RWPE1 (cell line): ENCODE measurements at regions not wholly inside any gene's neighbourhood (a gene's known extent, or its start where the extent isn't known, plus 50 kb on each side); places are given as distances from the start of the nearest gene placed in this dataset.

ENCODE experiments used
- CTCF ChIA-PET: fragments of 350-600 bp; sonication (Branson Sonifier 250); formaldehyde crosslinking; extraction: SDS; loops from one replicate; lab custom pipeline; 2021; lab: Yijun Ruan, JAX
- POLR2A ChIA-PET: fragments of 400-600 bp; formaldehyde crosslinking; extraction: SDS; loops from one replicate; lab custom pipeline; 2020; ENCODE audit warnings: antibody characterized with exemption; ENCODE audit not compliant: low non-redundant PET; lab: Yijun Ruan, JAX
- DNase-seq: peaks from one replicate; pipeline ENCODE4 v3.0.0; 2012; ENCODE audit warnings: low spot score
- H3K27ac ChIP-seq: fragments of 450-650 bp; 2 replicates; pipeline ENCODE4 v1.5.1; 2017
- TF ChIP-seq, protein P1 (sequence below): fragments of 450-650 bp; conservative IDR thresholded peaks from 2 replicates; pipeline ENCODE4 v1.5.1; 2017; ENCODE audit warnings: low read depth, mild to moderate bottlenecking

- DNase-seq, result no peak
- H3K27ac ChIP-seq, result no peak overlapping the region
- ChIA-PET CTCF (no interaction called here), POLR2A (no interaction called here)
- TF ChIP-seq, protein P1, sequence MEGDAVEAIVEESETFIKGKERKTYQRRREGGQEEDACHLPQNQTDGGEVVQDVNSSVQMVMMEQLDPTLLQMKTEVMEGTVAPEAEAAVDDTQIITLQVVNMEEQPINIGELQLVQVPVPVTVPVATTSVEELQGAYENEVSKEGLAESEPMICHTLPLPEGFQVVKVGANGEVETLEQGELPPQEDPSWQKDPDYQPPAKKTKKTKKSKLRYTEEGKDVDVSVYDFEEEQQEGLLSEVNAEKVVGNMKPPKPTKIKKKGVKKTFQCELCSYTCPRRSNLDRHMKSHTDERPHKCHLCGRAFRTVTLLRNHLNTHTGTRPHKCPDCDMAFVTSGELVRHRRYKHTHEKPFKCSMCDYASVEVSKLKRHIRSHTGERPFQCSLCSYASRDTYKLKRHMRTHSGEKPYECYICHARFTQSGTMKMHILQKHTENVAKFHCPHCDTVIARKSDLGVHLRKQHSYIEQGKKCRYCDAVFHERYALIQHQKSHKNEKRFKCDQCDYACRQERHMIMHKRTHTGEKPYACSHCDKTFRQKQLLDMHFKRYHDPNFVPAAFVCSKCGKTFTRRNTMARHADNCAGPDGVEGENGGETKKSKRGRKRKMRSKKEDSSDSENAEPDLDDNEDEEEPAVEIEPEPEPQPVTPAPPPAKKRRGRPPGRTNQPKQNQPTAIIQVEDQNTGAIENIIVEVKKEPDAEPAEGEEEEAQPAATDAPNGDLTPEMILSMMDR, result no peak
Observed at GRCh38 chr7:53087274-53087673, 51.8 kb downstream of the POM121L12 start.

- DNase-seq, result no peak
- TF ChIP-seq, protein P1, result no peak
- CTCF ChIA-PET, result no interaction called here
Observed at GRCh38 chr7:53094191-53094590, 58.8 kb downstream of the POM121L12 start.

DNA sequence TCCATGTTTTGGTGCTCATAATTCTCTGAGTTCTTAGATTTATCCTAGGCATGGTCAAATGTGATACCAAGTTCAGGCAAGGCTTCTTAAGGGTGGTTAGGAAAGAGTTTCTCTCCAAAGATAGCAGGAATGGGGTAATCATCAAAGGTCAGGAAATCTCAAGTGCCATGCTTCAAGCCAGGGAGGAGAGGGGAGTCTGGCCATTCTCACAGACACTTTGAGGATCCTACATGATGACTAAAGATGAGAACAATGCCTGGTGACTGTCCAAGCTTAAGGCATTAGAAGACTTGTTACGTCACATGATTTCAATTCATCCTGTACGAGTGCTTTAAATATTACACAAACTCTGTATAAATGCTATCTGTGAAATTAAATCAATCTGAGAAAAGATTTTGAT lies 59.4 kb downstream of the POM121L12 start:
- no peak overlapping the region for H3K27ac ChIP-seq
- TF ChIP-seq, protein P1, result no peak
- ChIA-PET POLR2A (no interaction called here), CTCF (no interaction called here)
- DNase-seq, result no peak

More at GRCh38 chr7:53094191-53094590, 58.8 kb downstream of the POM121L12 start:
- POLR2A ChIA-PET, result no interaction called here
- H3K27ac ChIP-seq, result no peak overlapping the region

- CTCF ChIA-PET, result no interaction called here
- POLR2A ChIA-PET, result no interaction called here
- TF ChIP-seq, protein P1, result no peak
- H3K27ac ChIP-seq, result no peak overlapping the region
- DNase-seq, result no peak
Observed at GRCh38 chr7:53095731-53096501, 60.5 kb downstream of the POM121L12 start.

GRCh38 chr7:53100091-53100490 lies 64.7 kb downstream of the POM121L12 start:
- TF ChIP-seq, protein P1, result no peak
- ChIA-PET CTCF (no interaction called here), POLR2A (no interaction called here)
- H3K27ac ChIP-seq, result no peak overlapping the region
- DNase-seq, result no peak

DNA sequence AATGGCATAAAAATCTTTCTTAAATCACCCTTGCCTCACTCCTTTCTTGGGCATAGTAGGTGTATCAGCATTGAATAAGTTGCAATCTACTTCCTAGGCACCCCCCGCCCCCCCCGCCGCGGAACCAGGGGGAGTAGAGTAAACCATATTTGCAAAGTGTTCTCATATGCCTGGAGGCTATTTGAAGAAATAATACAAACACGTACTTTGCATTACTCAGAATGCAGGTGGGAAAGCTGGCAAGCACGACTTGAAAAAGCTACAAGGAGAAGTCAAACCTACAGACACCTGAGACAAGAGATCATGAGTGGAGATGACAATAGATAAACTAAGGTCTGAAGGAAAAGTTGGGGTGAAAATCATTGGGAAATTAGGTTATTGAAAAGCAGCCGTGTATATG lies 65.6 kb downstream of the POM121L12 start:
- TF ChIP-seq, protein P1, result no peak
- ChIA-PET POLR2A (no interaction called here), CTCF (no interaction called here)
- H3K27ac ChIP-seq, result no peak overlapping the region
- no peak for DNase-seq
